ENCODE measurements at regions not wholly inside any gene's neighbourhood (a gene's known extent, or its start where the extent isn't known, plus 50 kb on each side); places are given as distances from the start of the nearest gene placed in this dataset.
"Not testable (repeated sequence)": the region's sequence is repeated elsewhere in the genome, so short reads cannot be mapped to it uniquely, and the experiment has no call there.

DNA sequence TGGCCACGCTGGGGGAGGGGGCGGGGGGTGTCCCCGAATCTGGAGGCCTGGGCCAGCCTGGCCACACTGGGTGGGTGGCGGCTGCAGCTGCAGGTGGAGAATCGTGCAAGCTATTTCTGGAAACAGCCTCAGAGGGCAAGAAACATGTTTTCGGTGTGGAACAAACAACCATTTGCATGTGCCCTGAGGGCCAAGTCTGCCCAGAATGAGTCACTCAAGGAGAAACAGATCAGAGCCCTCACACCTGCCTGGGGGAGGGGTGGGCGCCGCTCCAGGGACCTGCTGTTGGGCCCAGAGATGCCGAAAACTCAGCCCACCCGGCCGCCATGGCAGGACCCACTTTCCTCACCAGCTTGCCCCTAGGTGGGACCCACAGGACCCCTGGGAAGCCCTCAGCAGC, 170.0 kb downstream of the TMEM121 start:
- not testable (repeated sequence) for TF ChIP-seq POLR2A, CTCF (IDR thresholded peaks at IDR 0.05)
